ENCODE measurements at regions not wholly inside any gene's neighbourhood (a gene's known extent, or its start where the extent isn't known, plus 50 kb on each side); places are given as distances from the start of the nearest gene placed in this dataset.

GRCh38 chr16:54208237-54208636, 78.3 kb downstream of the IRX3 start (continued):
- TF ChIP-seq, protein P1, sequence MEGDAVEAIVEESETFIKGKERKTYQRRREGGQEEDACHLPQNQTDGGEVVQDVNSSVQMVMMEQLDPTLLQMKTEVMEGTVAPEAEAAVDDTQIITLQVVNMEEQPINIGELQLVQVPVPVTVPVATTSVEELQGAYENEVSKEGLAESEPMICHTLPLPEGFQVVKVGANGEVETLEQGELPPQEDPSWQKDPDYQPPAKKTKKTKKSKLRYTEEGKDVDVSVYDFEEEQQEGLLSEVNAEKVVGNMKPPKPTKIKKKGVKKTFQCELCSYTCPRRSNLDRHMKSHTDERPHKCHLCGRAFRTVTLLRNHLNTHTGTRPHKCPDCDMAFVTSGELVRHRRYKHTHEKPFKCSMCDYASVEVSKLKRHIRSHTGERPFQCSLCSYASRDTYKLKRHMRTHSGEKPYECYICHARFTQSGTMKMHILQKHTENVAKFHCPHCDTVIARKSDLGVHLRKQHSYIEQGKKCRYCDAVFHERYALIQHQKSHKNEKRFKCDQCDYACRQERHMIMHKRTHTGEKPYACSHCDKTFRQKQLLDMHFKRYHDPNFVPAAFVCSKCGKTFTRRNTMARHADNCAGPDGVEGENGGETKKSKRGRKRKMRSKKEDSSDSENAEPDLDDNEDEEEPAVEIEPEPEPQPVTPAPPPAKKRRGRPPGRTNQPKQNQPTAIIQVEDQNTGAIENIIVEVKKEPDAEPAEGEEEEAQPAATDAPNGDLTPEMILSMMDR (IDR thresholded peaks at IDR 0.05; ENCODE audit: control extremely low read depth in 1 of 3, insufficient read depth in 1 of 3, low read depth in 1 of 3, low read length in 3 of 3): no peak
- TF ChIP-seq HDAC2 (IDR thresholded peaks at IDR 0.05; ENCODE audit: borderline replicate concordance in 1 of 2, low read depth in 2 of 2, low read length in 2 of 2) (no peak), TBP (IDR thresholded peaks at IDR 0.05; ENCODE audit: low read depth, low read length) (no peak), KDM1A (IDR thresholded peaks at IDR 0.05; ENCODE audit: borderline replicate concordance, low read length) (no peak), SIRT6 (IDR thresholded peaks at IDR 0.05; ENCODE audit: low read length) (no peak)

All from H1 (cell line).